HCT116 (cell line): ENCODE measurements at regions not wholly inside any gene's neighbourhood (a gene's known extent, or its start where the extent isn't known, plus 50 kb on each side); places are given as distances from the start of the nearest gene placed in this dataset.

Source experiments
- ATAC-seq: fragments of 200-7000 bp; cut with Tn5 transposase; 2 replicates; pipeline ENCODE4 v1.9.1; 2020; ENCODE audit warnings: mild to moderate bottlenecking, moderate library complexity
- BruUV-seq: library from RNA; stranded (reverse); fragments of 400-500 nt; replicated peaks from 2 replicates; lab custom pipeline; 2021; lab: Mats Ljungman, UMichigan
- CTCF ChIA-PET: fragments of 300-600 bp; sonication (Branson Sonifier 250); formaldehyde crosslinking; loops from one replicate; lab custom pipeline; 2021; ENCODE audit warnings: antibody characterized with exemption; lab: Charles Lee
- POLR2A ChIA-PET: fragments of 300-600, 350-600 bp; sonication (Branson Sonifier 250); formaldehyde crosslinking; loops from one replicate; lab custom pipeline; 2021; ENCODE audit warnings: antibody characterized with exemption; lab: Charles Lee
- RAD21 ChIA-PET, 2 experiments: fragments of 300-600 bp; sonication (Branson Sonifier 250); formaldehyde crosslinking; loops; one replicate each; lab custom pipeline; 2023; ENCODE audit warnings: low total read pairs in 2 of 2; ENCODE audit not compliant: uncharacterized antibody in 2 of 2, unreplicated experiment in 2 of 2, low non-redundant PET in 1 of 2; lab: Charles Lee
- DNase-seq: peaks from one replicate; pipeline ENCODE4 v3.0.0-alpha.2; 2010; ENCODE audit warnings: low read depth, low spot score
- H2AFZ ChIP-seq: fragments of 200-600 bp; shearing (Covaris generic), sonication (generic); 2 replicates; pipeline ENCODE4 v1.6.1; 2017; ENCODE audit warnings: low read depth, mixed run types, mixed read lengths, antibody characterized with exemption, low read length; ENCODE audit not compliant: poor library complexity, severe bottlenecking
- H3K27ac ChIP-seq: 2 replicates; pipeline ENCODE4 v1.5.1; 2012; ENCODE audit warnings: low read depth, low read length
- H3K27me3 ChIP-seq: fragments of 200-600 bp; sonication (generic); 2 replicates; pipeline ENCODE4 v1.6.1; 2016; ENCODE audit warnings: mixed run types, low read length, mixed read lengths; ENCODE audit not compliant: insufficient read depth
- H3K36me3 ChIP-seq, 2 experiments: fragments of 200-500 bp in 1 of 2; fragments of 200-600 bp in 1 of 2; sonication (Bioruptor generic) in 1 of 2; sonication (generic) in 1 of 2; 2 replicates each; pipeline versions ENCODE4 v1.5.1 to v1.6.1; 2014 to 2016; ENCODE audit warnings: low read length in 2 of 2, inconsistent platforms in 1 of 2, mixed read lengths in 1 of 2, mixed run types in 1 of 2; ENCODE audit not compliant: insufficient read depth in 2 of 2, control insufficient read depth in 1 of 2
- H3K4me1 ChIP-seq, 2 experiments: fragments of 200-600 bp in 1 of 2; sonication (generic) in 1 of 2; 2 replicates each; pipeline versions ENCODE4 v1.5.1 to v1.6.1; 2012 to 2017; ENCODE audit warnings: low read length in 2 of 2, inconsistent platforms in 1 of 2, mild to moderate bottlenecking in 1 of 2, mixed read lengths in 1 of 2, mixed run types in 1 of 2, moderate library complexity in 1 of 2; ENCODE audit not compliant: insufficient read depth in 2 of 2, control insufficient read depth in 1 of 2
- H3K4me2 ChIP-seq: fragments of 200-600 bp; sonication (generic); 2 replicates; pipeline ENCODE4 v1.6.1; 2017; ENCODE audit warnings: mixed run types, low read length, mixed read lengths
- H3K4me3 ChIP-seq, 2 experiments: fragments of 200-600 bp in 1 of 2; sonication (generic) in 1 of 2; replicated peaks in 1 of 2; 2 replicates each; pipeline ENCODE4 v1.5.1; 2011 to 2016; ENCODE audit warnings: low read length in 2 of 2, control low read depth in 1 of 2, low read depth in 1 of 2, mild to moderate bottlenecking in 1 of 2, mixed read lengths in 1 of 2, mixed run types in 1 of 2
- H3K79me2 ChIP-seq: fragments of 200-600 bp; sonication (generic); 2 replicates; pipeline ENCODE4 v1.6.1; 2017; ENCODE audit warnings: mild to moderate bottlenecking, mixed run types, low read length, moderate library complexity, mixed read lengths; ENCODE audit not compliant: insufficient read depth
- H3K9ac ChIP-seq: fragments of 200-600 bp; sonication (generic); 2 replicates; pipeline ENCODE4 v1.6.1; 2016; ENCODE audit warnings: low read length, mixed read lengths
- H3K9me2 ChIP-seq: fragments of 200-600 bp; sonication (generic), shearing (Covaris generic); 2 replicates; pipeline ENCODE4 v1.6.1; 2017; ENCODE audit warnings: mixed run types, mild to moderate bottlenecking, moderate library complexity; ENCODE audit not compliant: insufficient read depth
- H3K9me3 ChIP-seq, 2 experiments: fragments of 200-500 bp in 1 of 2; fragments of 200-600 bp in 1 of 2; sonication (Bioruptor generic) in 1 of 2; sonication (generic) in 1 of 2; 2 replicates each; pipeline ENCODE4 v1.6.1; 2014 to 2017; ENCODE audit warnings: low read length in 2 of 2, mixed read lengths in 2 of 2, inconsistent platforms in 1 of 2, low read depth in 1 of 2, mild to moderate bottlenecking in 1 of 2, mixed run types in 1 of 2, moderate library complexity in 1 of 2; ENCODE audit not compliant: control insufficient read depth in 1 of 2, insufficient read depth in 1 of 2
- H4K20me1 ChIP-seq: fragments of 200-600 bp; sonication (generic), shearing (Covaris generic); 2 replicates; pipeline ENCODE4 v1.6.1; 2017; ENCODE audit warnings: mixed run types, mild to moderate bottlenecking, moderate library complexity; ENCODE audit not compliant: insufficient read depth
- CBX3 ChIP-seq: IDR thresholded peaks from 2 replicates; pipeline ENCODE4 v1.6.1; 2012; ENCODE audit warnings: low read depth
- EGR1 ChIP-seq: IDR thresholded peaks from 2 replicates; pipeline ENCODE4 v1.6.1; 2012; ENCODE audit warnings: low read depth
- ELF1 ChIP-seq: IDR thresholded peaks from 2 replicates; pipeline ENCODE4 v1.6.1; 2012; ENCODE audit warnings: low read depth, borderline replicate concordance
- EZH2 ChIP-seq: fragments of 200-600 bp; sonication (generic); IDR thresholded peaks from 2 replicates; pipeline ENCODE4 v1.6.1; 2017; ENCODE audit warnings: antibody characterized with exemption, mixed run types
- EZH2phosphoT487 ChIP-seq: fragments of 200-600 bp; IDR thresholded peaks from 2 replicates; pipeline ENCODE4 v1.6.1; 2018; ENCODE audit warnings: antibody characterized with exemption, borderline replicate concordance
- JUND ChIP-seq: IDR thresholded peaks from 2 replicates; pipeline ENCODE4 v1.6.1; 2012
- POLR2A ChIP-seq: IDR thresholded peaks from 2 replicates; pipeline ENCODE4 v1.7.0; 2011; ENCODE audit warnings: borderline replicate concordance; ENCODE audit not compliant: insufficient read depth, insufficient read length; ENCODE audit errors: extremely low read depth
- POLR2AphosphoS5 ChIP-seq: IDR thresholded peaks from 2 replicates; pipeline ENCODE4 v1.6.1; 2011; ENCODE audit warnings: mild to moderate bottlenecking, low read depth, low read length, moderate library complexity
- SIN3A ChIP-seq: IDR thresholded peaks from 2 replicates; pipeline ENCODE4 v1.6.1; 2012; ENCODE audit warnings: low read depth
- TCF7L2 ChIP-seq: IDR thresholded peaks from 2 replicates; pipeline ENCODE4 v1.7.0; 2011; ENCODE audit warnings: borderline replicate concordance, inconsistent platforms; ENCODE audit not compliant: insufficient read depth, insufficient read length; ENCODE audit errors: extremely low read depth
- ZBTB33 ChIP-seq: IDR thresholded peaks from 2 replicates; pipeline ENCODE4 v1.6.1; 2011; ENCODE audit warnings: mild to moderate bottlenecking, low read length, moderate library complexity; ENCODE audit not compliant: insufficient replicate concordance; ENCODE audit errors: extremely low read depth
- ZNF274 ChIP-seq: fragments of 200-500 bp; sonication (Bioruptor generic); IDR thresholded peaks from 2 replicates; pipeline ENCODE4 v1.6.1; 2014; ENCODE audit warnings: mild to moderate bottlenecking, low read depth, low read length, inconsistent platforms
- intact Hi-C: fragments of 100-400 bp; cut with micrococcal nuclease; formaldehyde crosslinking; loops from 2 replicates; pipeline ENCODE4 v1.10.0; 2022

- POLR2A ChIA-PET = no interaction called here
- intact Hi-C loops = no loop called here
- CTCF ChIA-PET = no interaction called here
- H3K4me3 ChIP-seq = no peak overlapping the region
- no peaks in the 10 kb centered on the region for H3K4me1 ChIP-seq
- RAD21 ChIA-PET = no interaction called here
- no peak overlapping the region for H2AFZ ChIP-seq
- no peak overlapping the region for H3K27ac ChIP-seq
- H3K9me3 ChIP-seq = no peaks in the 10 kb centered on the region
- no peak overlapping the region for H3K9ac ChIP-seq
- no peaks in the 10 kb centered on the region for H4K20me1 ChIP-seq
- H3K79me2 ChIP-seq = no peaks in the 10 kb centered on the region
- no peak for ATAC-seq
- H3K4me2 ChIP-seq = no peak overlapping the region
- TF ChIP-seq TCF7L2 (no peak), SIN3A (no peak), ELF1 (no peak), POLR2A (no peak), EZH2phosphoT487 (no peak), ZNF274 (no peak), ZBTB33 (no peak), POLR2AphosphoS5 (no peak), EZH2 (no peak), CBX3 (no peak), JUND (no peak), EGR1 (no peak)
- TF ChIP-seq, all 23 proteins: peak for 0
- Histone ChIP-seq H3K27me3 (no peaks in the 10 kb centered on the region), H3K9me2 (no peaks in the 10 kb centered on the region), H3K36me3 (no peaks in the 10 kb centered on the region)
- no peak for DNase-seq
- BruUV-seq = no TSS peak
These were observed 286.1 kb upstream of the USP25 start for GRCh38 chr21:15443740-15444117.
